PFSK-1 (cell line): ENCODE measurements at regions not wholly inside any gene's neighbourhood (a gene's known extent, or its start where the extent isn't known, plus 50 kb on each side); places are given as distances from the start of the nearest gene placed in this dataset.

Experiments used
- FOXP2 ChIP-seq: optimal IDR thresholded peaks from 2 replicates; pipeline ENCODE3; 2011; ENCODE audit warnings: borderline replicate concordance, control low read depth, inconsistent platforms; ENCODE audit not compliant: insufficient read depth; ENCODE audit errors: extremely low read length, extremely low read depth
- POLR2AphosphoS5 ChIP-seq: IDR thresholded peaks from 2 replicates; pipeline ENCODE4 v1.6.1; 2012; ENCODE audit warnings: low read depth, mild to moderate bottlenecking, control low read depth, low read length, moderate library complexity
- SIN3A ChIP-seq: IDR thresholded peaks from 2 replicates; pipeline ENCODE4 v1.6.1; 2012; ENCODE audit warnings: mild to moderate bottlenecking, low read length, moderate library complexity, borderline replicate concordance; ENCODE audit not compliant: insufficient read depth
- TAF1 ChIP-seq: IDR thresholded peaks from 2 replicates; pipeline ENCODE4 v1.6.1; 2012; ENCODE audit warnings: low read length, control low read depth, borderline replicate concordance; ENCODE audit not compliant: insufficient read depth
- TF ChIP-seq, protein P1 (sequence below), 2 experiments: IDR thresholded peaks; 2 replicates each; pipeline versions ENCODE4 v1.6.1 to v1.8.0; 2011 to 2012; ENCODE audit warnings: low read depth in 2 of 2, low read length in 2 of 2, control low read depth in 1 of 2, inconsistent platforms in 1 of 2, mild to moderate bottlenecking in 1 of 2, moderate library complexity in 1 of 2; ENCODE audit not compliant: insufficient read depth in 1 of 2

DNA sequence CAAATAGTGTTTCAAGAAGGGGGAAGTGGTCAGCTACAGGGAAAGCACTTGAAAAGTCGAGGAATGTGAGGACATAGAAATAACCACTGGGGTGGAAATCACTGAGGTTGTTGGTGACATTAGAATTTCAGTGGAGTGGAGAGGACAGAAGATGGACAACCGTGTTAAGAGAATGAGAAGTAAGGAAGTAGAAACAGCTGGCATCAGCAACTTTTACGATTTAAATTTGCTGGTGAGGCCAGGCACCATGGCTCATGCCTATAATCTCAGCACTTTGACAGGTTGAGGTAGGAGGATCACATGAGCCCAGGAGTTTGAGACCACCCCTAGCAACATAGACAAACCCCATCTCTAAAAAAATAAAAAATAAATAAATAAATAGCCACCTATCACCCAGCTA lies 83.2 kb upstream of the PSMD7 start:
- no peak for TF ChIP-seq POLR2AphosphoS5
- no peak for TF ChIP-seq SIN3A
- TF ChIP-seq TAF1, result no peak
- TF ChIP-seq, protein P1, sequence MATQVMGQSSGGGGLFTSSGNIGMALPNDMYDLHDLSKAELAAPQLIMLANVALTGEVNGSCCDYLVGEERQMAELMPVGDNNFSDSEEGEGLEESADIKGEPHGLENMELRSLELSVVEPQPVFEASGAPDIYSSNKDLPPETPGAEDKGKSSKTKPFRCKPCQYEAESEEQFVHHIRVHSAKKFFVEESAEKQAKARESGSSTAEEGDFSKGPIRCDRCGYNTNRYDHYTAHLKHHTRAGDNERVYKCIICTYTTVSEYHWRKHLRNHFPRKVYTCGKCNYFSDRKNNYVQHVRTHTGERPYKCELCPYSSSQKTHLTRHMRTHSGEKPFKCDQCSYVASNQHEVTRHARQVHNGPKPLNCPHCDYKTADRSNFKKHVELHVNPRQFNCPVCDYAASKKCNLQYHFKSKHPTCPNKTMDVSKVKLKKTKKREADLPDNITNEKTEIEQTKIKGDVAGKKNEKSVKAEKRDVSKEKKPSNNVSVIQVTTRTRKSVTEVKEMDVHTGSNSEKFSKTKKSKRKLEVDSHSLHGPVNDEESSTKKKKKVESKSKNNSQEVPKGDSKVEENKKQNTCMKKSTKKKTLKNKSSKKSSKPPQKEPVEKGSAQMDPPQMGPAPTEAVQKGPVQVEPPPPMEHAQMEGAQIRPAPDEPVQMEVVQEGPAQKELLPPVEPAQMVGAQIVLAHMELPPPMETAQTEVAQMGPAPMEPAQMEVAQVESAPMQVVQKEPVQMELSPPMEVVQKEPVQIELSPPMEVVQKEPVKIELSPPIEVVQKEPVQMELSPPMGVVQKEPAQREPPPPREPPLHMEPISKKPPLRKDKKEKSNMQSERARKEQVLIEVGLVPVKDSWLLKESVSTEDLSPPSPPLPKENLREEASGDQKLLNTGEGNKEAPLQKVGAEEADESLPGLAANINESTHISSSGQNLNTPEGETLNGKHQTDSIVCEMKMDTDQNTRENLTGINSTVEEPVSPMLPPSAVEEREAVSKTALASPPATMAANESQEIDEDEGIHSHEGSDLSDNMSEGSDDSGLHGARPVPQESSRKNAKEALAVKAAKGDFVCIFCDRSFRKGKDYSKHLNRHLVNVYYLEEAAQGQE (IDR thresholded peaks at IDR 0.05; ENCODE audit: insufficient read depth in 1 of 2, low read depth in 2 of 2, low read length in 2 of 2), result no peak
- no peak for TF ChIP-seq FOXP2

DNA sequence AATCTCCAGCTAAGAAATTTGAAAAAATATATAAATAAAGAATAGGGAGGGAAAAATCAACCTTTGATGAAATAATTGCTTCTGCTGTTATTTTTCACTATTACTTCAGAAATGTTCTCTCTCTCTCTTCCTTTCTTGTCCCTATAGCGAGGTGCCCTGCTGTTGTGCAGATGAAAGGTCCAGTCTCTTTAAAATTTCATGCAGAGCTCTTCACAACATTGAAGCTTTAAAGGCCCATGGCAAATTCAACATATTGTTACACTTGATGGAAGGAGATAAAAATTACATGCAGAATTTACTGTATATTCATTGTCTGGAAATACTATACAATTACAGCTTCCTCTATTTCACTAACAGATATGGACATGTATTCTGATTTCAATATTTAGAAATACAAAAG lies 86.4 kb upstream of the PSMD7 start:
- TF ChIP-seq SIN3A (no peak), TAF1 (no peak), POLR2AphosphoS5 (no peak), FOXP2 (no peak)
- TF ChIP-seq, protein P1 (IDR thresholded peaks at IDR 0.05; ENCODE audit: insufficient read depth in 1 of 2, low read depth in 2 of 2, low read length in 2 of 2), result no peak

DNA sequence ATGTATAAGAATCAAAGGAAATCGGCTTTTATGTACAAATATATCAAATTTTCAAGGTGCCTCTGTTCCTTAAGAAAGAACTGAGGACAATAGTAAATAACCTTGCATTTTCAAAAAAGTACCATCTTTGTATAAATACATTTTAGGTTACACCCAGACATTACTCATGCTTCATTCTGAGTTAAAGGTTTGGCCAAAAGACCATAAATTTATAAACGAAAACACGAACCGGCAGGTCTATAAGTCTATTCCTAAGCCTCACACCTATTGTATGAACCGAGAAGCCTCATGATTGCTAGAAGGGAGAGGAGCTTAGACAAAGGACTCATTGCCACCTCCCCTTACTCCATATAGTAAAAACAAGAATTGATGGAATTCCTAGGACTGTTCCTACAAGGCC lies 94.6 kb upstream of the PSMD7 start:
- TF ChIP-seq, protein P1 (IDR thresholded peaks at IDR 0.05; ENCODE audit: insufficient read depth in 1 of 2, low read depth in 2 of 2, low read length in 2 of 2), result no peak
- TF ChIP-seq TAF1, result no peak
- no peak for TF ChIP-seq SIN3A
- TF ChIP-seq FOXP2, result no peak
- TF ChIP-seq POLR2AphosphoS5, result no peak

DNA sequence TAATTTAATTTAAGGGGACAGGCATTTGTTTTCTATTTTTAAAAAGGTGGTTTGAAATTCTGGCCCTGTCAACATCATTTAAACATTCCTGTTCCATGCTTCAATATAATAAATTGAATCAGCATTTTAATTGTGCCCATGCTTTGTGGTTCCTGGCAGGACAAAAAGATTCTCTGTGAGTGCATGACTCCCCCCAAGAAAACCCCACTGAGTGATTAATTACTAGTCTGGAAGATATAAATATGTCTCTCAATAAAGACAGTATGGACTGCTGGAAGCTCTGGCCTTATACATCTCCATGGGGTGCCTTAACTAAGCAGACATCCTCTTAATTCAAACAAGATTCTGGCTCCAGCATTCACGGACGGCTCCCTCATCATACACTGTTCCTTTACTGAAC lies 95.0 kb upstream of the PSMD7 start:
- TF ChIP-seq FOXP2 (no peak), POLR2AphosphoS5 (no peak), SIN3A (no peak), TAF1 (no peak)
- TF ChIP-seq, protein P1 (IDR thresholded peaks at IDR 0.05; ENCODE audit: insufficient read depth in 1 of 2, low read depth in 2 of 2, low read length in 2 of 2), result no peak

DNA sequence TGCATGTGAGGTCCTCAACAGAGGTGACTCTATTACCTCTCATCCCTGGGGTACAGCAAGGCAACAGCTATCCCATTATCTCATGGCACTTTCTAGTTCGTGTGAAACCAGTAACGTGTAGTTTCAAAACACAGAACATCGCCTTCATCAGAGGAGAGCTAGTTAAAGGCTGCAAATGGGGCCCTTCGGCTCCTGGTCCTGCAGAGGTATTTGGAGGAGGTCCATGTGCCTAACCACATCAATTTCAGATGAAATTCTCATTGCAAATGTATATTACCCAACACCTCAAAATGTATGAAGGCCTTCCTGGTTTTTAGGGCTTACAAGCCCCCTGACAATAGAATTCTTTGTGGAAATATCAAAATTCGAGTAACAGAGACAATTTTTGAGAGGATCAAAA lies 95.7 kb upstream of the PSMD7 start:
- no peak for TF ChIP-seq TAF1
- TF ChIP-seq POLR2AphosphoS5, result no peak
- TF ChIP-seq SIN3A, result no peak
- no peak for TF ChIP-seq FOXP2
- TF ChIP-seq, protein P1 (IDR thresholded peaks at IDR 0.05; ENCODE audit: insufficient read depth in 1 of 2, low read depth in 2 of 2, low read length in 2 of 2), result no peak
